Hematopoietic multipotent progenitor cell (in vitro differentiated cells): ENCODE measurements at regions not wholly inside any gene's neighbourhood (a gene's known extent, or its start where the extent isn't known, plus 50 kb on each side); places are given as distances from the start of the nearest gene placed in this dataset.
"Not testable (repeated sequence)": the region's sequence is repeated elsewhere in the genome, so short reads cannot be mapped to it uniquely, and the experiment has no call there.

Experiments used
- DNase-seq, 3 donors: peaks; one replicate each; pipeline ENCODE4 v3.0.0-alpha.2; 2011 to 2015; ENCODE audit warnings: low read depth in 2 of 3, low spot score in 2 of 3

- peak in 1 of 3 donors; percentile 35 for DNase-seq
These were observed 303.9 kb downstream of the PDCD6IP start for GRCh38 chr3:34102288-34102687.

GRCh38 chr3:34106379-34106778 lies 307.9 kb downstream of the PDCD6IP start:
- no peak for DNase-seq

GRCh38 chr3:34106879-34107278 lies 308.4 kb downstream of the PDCD6IP start:
- DNase-seq, result peak in 1 of 3 donors; percentile 55

GRCh38 chr3:34107669-34108068 lies 309.2 kb downstream of the PDCD6IP start:
- DNase-seq, result no peak

- DNase-seq, result peak in 1 of 3 donors; percentile 68
These were observed 310.6 kb downstream of the PDCD6IP start for GRCh38 chr3:34109021-34109420.

- DNase-seq, result no peak
These were observed 311.4 kb downstream of the PDCD6IP start for GRCh38 chr3:34109846-34110245.

GRCh38 chr3:34111361-34111760 lies 312.9 kb downstream of the PDCD6IP start:
- DNase-seq, result no peak

GRCh38 chr3:34112261-34112660 lies 313.8 kb downstream of the PDCD6IP start:
- DNase-seq, result not testable (repeated sequence)

- no peak for DNase-seq
These were observed 332.7 kb downstream of the PDCD6IP start for GRCh38 chr3:34131091-34131490.

- peak in 1 of 3 donors; percentile 56 for DNase-seq
These were observed 333.8 kb downstream of the PDCD6IP start for GRCh38 chr3:34132069-34132692.

GRCh38 chr3:34139566-34139965 lies 341.1 kb downstream of the PDCD6IP start:
- DNase-seq, result no peak

GRCh38 chr3:34140616-34141015 lies 342.2 kb downstream of the PDCD6IP start:
- no peak for DNase-seq

GRCh38 chr3:34141841-34142337 lies 343.5 kb downstream of the PDCD6IP start:
- no peak for DNase-seq

- no peak for DNase-seq
These were observed 347.4 kb downstream of the PDCD6IP start for GRCh38 chr3:34145796-34146195.

- no peak for DNase-seq
These were observed 348.2 kb downstream of the PDCD6IP start for GRCh38 chr3:34146596-34146995.

- no peak for DNase-seq
These were observed 352.6 kb downstream of the PDCD6IP start for GRCh38 chr3:34150992-34151391.

GRCh38 chr3:34152656-34153055 lies 354.2 kb downstream of the PDCD6IP start:
- DNase-seq, result no peak

GRCh38 chr3:34155108-34155507 lies 356.7 kb downstream of the PDCD6IP start:
- no peak for DNase-seq

- no peak for DNase-seq
These were observed 357.2 kb downstream of the PDCD6IP start for GRCh38 chr3:34155666-34156065.

- DNase-seq, result no peak
These were observed 359.1 kb downstream of the PDCD6IP start for GRCh38 chr3:34157491-34157890.

- DNase-seq, result no peak
These were observed 361.4 kb downstream of the PDCD6IP start for GRCh38 chr3:34159613-34160420.

- DNase-seq, result not testable (repeated sequence)
These were observed 371.2 kb downstream of the PDCD6IP start for GRCh38 chr3:34169636-34170035.
